ENCODE measurements at regions not wholly inside any gene's neighbourhood (a gene's known extent, or its start where the extent isn't known, plus 50 kb on each side); places are given as distances from the start of the nearest gene placed in this dataset.

- no peak for DNase-seq
Observed at GRCh38 chr1:36571106-36571505, 88.4 kb upstream of the CSF3R start.

- no peak for DNase-seq
Observed at GRCh38 chr1:36570478-36571060, 87.9 kb upstream of the CSF3R start.

GRCh38 chr1:36570006-36570405, 87.3 kb upstream of the CSF3R start:
- no peak for DNase-seq

- DNase-seq, result peak; percentile 26
Observed at GRCh38 chr1:36567601-36568341, 85.1 kb upstream of the CSF3R start.

GRCh38 chr1:36565576-36566501, 83.1 kb upstream of the CSF3R start:
- DNase-seq, result peak; percentile 17

GRCh38 chr1:36562181-36562685, 79.5 kb upstream of the CSF3R start:
- DNase-seq, result no peak

- DNase-seq, result no peak
Observed at GRCh38 chr1:36561361-36561724, 78.6 kb upstream of the CSF3R start.

GRCh38 chr1:36560621-36561360, 78.1 kb upstream of the CSF3R start:
- DNase-seq, result no peak

GRCh38 chr1:36560177-36560576, 77.5 kb upstream of the CSF3R start:
- no peak for DNase-seq

- peak; percentile 12 for DNase-seq
Observed at GRCh38 chr1:36559061-36559460, 76.3 kb upstream of the CSF3R start.

- DNase-seq, result no peak
Observed at GRCh38 chr1:36557041-36558000, 74.6 kb upstream of the CSF3R start.

GRCh38 chr1:36555041-36555440, 72.3 kb upstream of the CSF3R start:
- no peak for DNase-seq

- no peak for DNase-seq
Observed at GRCh38 chr1:36554323-36554628, 71.6 kb upstream of the CSF3R start.

- peak; percentile 77 for DNase-seq
Observed at GRCh38 chr1:36553591-36554322, 71.0 kb upstream of the CSF3R start.

GRCh38 chr1:36542962-36543515, 60.3 kb upstream of the CSF3R start:
- DNase-seq, result no peak

GRCh38 chr1:36542024-36542961, 59.6 kb upstream of the CSF3R start:
- DNase-seq, result no peak

- DNase-seq, result no peak
Observed at GRCh38 chr1:36540056-36540455, 57.3 kb upstream of the CSF3R start.

- DNase-seq, result no peak
Observed at GRCh38 chr1:36539526-36539925, 56.8 kb upstream of the CSF3R start.

- no peak for DNase-seq
Observed at GRCh38 chr1:36537991-36538390, 55.3 kb upstream of the CSF3R start.

Data from activated CD4-positive, CD25-positive, alpha-beta regulatory T cell treated with anti-CD3 and anti-CD28 coated beads, Interleukin-2, amount 50 U/mL, for 72 hours (primary cell).